GM23338 (cell line): ENCODE measurements at regions not wholly inside any gene's neighbourhood (a gene's known extent, or its start where the extent isn't known, plus 50 kb on each side); places are given as distances from the start of the nearest gene placed in this dataset.

Source experiments
- POLR2AphosphoS5 ChIP-seq: IDR thresholded peaks from 2 replicates; pipeline ENCODE4 v1.6.1; 2016; ENCODE audit warnings: antibody characterized with exemption, low read depth
- REST ChIP-seq: IDR thresholded peaks from one replicate; pipeline ENCODE4 v1.6.1; 2018; ENCODE audit warnings: antibody characterized with exemption; ENCODE audit not compliant: unreplicated experiment

GRCh38 chr1:222098404-222098803 lies 356.5 kb upstream of the DUSP10 start:
- TF ChIP-seq REST (no peak), POLR2AphosphoS5 (no peak)
